GM18909 (cell line): ENCODE measurements at regions not wholly inside any gene's neighbourhood (a gene's known extent, or its start where the extent isn't known, plus 50 kb on each side); places are given as distances from the start of the nearest gene placed in this dataset.
"Not testable (repeated sequence)": the region's sequence is repeated elsewhere in the genome, so short reads cannot be mapped to it uniquely, and the experiment has no call there.

Experiments
- ATAC-seq: cut with Tn5 transposase; IDR thresholded peaks from one replicate; pipeline ENCODE4 v1.9.1; 2021; ENCODE audit warnings: mild to moderate bottlenecking; ENCODE audit not compliant: unreplicated experiment, poor library complexity

DNA sequence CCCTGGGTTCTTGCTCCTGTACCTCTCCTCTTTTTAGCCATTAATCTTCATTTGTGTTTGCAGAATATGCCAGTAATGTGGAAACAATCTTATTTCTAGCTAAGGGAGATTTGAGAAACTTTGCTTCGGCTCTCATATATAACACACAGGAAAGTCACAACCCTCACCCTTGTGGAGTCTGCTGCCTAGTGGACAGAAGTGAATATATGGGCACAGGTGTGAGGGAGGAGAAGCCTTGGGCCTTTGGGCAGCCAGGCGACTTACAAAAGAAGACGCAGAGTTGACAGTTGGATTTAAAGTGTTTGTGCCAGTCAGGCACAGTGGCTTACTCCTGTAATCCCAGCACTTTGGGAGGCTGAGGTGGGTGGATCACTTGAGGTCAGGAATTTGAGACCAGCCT is 181.8 kb upstream of the TBL1XR1 start:
- ATAC-seq: no peak

DNA sequence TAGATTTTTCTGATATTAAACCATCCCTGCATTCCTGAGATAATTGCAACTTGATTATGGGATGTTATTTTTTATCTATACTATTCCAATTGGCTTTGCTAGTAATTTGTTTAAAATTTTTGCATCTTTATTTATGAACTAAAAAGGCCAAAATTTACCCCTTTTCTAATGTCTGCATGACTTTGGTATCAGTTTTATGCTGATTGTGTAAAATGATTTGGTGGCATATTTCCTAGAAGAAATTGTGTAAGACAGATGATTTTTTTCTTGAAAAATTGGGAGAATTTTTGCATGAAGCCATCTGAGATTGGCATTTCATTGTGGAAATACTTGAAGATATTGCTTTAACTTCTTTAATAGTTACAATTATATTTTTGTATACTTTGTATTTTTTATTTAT is 183.8 kb upstream of the TBL1XR1 start:
- no peak for ATAC-seq

DNA sequence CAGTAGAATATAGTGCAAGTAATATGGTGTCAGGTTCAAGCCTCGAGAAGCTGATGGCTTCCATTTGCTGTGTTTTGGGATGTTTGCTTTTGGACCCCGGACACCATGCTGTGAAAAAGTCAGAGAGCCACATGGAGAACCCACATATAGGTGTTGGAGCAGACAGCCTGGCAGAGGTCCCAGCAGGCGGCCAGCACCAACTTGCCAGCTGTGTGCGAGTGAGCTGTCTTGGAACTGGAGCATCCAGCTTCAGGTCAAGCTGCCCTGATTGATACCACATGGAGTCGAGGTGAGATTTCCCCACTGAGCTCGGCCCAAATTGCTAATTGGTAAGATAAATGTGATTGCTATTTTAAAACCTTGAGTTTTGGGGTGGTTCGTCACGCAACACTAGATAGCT is 185.7 kb upstream of the TBL1XR1 start:
- ATAC-seq: no peak

DNA sequence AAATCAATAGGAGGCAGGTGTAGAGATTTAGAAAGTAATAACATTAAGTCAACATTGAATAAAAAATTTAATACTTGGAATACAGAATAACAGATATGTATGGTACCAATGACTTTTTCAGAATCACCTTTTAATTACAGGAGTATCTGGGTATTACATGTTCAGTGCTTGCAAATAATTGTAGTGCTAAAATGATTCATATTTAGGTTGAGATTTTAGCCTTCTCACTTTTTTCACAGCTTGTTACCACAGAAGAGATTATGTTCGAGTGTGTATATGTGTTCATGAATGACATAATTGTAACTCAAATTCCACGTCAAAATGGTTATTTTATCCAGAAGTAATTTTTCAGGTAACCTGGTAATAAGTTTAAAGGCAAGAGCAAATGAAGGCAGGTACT is 187.9 kb upstream of the TBL1XR1 start:
- ATAC-seq: no peak

DNA sequence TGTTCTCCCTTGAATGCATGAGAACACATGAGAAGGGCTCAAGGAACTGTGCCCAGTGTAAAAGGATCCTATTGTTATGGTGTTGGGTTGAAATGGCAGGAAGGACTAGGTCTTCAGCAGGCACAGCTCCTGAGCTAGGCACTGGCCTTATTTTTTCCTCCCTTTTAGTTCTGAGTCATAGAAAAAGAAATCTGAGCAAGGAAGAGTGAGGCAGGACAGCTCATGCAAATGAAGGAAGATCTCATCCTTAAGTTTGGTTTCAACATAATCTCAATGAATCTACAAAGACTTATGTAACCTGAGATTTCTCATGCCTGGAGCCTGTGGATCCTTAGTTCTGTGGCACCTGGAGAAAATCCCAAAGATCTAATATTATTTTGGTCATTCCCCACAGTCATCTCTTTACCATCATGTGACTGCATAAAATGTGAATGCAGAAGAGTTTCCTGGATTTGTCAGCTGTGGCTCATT is 188.6 kb upstream of the TBL1XR1 start:
- ATAC-seq: no peak

DNA sequence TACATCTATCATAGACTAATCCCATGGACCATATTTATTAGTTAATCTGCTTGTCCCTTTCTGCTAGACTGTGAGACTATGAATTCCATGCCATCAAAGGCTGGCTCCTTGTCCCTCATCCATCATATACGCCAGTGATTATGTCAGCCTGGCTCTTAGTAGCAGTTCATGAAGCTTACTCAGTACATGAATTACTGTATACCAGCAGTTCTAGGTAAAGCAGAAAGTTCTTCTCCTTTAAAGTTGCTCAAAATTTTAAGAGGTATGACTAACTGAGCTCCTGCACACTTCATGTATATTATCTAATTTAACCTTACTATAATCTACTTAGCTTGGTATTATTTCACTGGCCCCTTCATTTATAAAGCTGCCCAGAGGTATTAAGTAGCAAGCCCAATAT is 190.9 kb upstream of the TBL1XR1 start:
- no peak for ATAC-seq

DNA sequence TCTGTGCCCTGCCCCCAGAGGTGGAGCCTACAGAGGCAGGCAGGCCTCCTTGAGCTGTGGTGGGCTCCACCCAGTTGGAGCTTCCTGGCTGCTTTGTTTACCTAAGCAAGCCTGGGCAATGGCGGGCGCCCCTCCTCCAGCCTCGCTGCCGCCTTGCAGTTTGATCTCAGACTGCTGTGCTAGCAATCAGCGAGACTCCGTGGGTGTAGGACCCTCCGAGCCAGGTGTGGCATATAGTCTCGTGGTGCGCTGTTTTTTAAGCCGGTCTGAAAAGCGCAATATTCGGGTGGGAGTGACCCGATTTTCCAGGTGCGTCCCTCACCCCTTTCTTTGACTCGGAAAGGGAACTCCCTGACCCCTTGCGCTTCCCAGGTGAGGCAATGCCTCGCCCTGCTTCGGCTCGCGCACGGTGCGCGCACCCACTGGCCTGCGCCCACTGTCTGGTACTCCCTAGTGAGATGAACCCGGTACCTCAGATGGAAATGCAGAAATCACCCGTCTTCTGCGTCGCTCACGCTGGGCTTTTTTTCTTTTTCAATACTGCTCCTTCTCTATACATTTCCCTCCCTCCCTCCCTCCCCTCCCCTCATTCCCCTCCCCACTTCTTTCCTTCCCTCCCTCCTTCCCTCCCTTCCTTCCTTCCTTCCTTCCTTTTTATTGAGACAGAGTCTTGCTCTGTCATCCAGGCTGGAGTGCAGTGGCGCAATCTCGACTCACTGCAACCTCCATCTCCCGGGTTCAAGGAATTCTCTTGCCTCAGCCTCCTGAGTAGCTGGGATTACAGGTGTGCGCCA is 197.1 kb upstream of the TBL1XR1 start:
- not testable (repeated sequence) for ATAC-seq

DNA sequence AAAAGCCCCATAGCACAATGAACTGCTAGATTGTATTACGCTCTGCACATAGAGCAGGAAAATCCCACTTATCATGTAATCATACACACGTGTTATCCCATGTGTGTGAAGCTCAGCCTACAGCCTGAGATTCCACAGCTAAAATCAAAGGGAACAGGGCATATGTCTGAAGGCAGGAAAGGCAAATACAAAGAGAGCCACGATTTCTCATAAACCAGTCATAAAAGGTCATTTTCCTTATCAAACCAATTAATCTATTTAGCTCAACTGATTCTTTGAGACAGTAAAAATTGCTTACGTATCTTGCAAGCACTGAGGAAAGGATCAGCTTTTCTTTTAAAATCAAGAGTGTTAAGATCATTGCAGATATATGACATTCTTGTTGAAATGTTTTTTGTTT is 199.5 kb upstream of the TBL1XR1 start:
- ATAC-seq: no peak

DNA sequence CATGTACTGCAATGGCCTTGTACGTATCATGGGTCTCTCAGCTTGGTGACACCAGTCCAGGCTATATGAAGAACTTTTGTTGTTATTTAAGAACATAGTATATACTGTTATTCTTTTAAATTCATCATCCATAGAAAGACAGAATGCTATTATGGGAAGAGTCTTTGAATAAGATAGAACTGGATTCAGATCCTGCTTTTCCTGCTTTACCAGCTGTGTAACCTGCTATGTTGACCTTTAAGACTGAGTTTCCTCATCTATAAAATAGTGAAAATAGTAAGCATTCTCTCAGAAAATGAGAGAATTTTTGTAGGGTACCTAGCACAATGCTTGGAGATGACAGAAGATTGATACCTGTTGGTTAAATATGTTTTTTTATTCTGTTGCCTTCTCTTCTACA is 204.1 kb upstream of the TBL1XR1 start:
- ATAC-seq: no peak

DNA sequence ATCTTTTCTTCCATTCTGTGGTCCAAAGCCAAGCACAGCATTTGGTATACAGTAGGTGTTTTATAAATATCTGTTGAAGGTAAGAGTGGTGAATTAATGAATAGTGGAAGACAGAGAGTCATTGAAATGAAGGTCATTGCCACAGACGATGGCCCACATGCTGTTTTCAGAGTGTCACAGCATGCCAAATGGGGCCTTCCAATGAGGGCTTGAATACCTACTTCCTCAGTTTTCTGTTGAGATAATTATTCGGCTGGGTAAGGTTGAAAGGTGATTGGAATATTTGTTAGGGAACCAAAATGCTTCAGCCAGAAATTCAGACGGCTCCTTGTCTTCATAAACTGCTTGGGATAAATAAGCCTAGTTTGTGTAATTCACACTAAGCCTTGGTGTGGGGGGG is 205.3 kb upstream of the TBL1XR1 start:
- ATAC-seq: no peak

DNA sequence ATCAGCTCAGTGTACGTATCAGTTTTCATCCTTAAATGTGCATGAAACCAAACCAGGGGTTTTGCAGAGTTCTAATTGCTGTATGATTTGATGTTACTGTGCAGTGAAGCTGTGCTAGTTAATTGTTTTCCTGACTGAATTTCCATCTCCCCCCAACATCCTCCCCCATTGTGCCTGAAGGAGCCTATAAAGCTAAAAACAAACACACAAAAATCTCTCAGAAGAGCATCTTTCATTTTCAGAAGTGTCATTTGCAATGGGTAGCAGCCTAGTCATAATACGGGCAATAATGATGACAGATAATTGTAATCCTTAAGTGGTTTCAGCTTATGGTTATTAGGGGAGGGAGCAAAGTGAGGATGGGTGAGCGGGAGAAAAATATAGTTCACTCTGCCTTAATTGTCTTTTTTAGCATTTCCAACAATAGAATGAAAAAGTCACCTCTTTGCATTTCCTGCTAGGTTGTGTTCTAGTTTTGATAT is 207.9 kb upstream of the TBL1XR1 start:
- ATAC-seq: no peak

DNA sequence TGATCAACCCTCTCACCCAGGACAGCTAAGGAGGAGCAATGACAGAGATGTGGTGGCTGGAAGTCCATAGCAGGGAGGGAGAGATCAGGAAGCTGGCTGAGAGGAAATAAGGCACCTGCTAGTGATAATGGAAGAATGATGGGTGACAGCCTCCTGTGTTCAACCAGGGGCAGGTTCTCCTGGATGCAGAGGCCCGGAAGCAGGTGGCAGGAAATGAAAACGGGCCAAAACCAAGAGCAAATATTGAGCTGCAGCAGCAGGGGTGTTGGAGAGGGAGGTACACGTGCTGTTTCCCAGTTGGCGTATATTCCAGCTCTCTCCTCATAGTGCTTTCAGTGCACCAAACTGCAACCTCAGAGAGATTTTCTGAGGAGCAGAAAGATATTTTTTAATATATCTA is 213.4 kb upstream of the TBL1XR1 start:
- ATAC-seq: no peak

DNA sequence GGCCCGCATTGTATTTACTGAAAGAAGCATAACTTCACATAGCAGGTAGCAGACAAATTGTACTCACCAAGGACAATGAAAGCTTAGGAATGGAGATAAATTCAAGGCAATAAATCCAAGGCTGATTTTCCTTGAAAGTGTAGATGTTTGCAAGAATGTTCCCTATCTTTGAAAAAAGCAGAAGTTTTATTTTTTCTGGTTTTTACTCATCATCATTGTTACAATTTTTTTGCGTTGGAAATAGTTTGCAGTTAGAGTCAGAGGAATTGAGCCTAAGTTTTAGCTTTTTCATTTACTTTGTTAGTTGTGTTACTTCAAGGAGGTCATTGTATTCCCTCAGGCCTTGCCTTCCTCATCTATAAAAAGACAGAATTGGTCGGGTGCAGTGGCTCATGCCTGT is 213.9 kb upstream of the TBL1XR1 start:
- ATAC-seq: no peak

DNA sequence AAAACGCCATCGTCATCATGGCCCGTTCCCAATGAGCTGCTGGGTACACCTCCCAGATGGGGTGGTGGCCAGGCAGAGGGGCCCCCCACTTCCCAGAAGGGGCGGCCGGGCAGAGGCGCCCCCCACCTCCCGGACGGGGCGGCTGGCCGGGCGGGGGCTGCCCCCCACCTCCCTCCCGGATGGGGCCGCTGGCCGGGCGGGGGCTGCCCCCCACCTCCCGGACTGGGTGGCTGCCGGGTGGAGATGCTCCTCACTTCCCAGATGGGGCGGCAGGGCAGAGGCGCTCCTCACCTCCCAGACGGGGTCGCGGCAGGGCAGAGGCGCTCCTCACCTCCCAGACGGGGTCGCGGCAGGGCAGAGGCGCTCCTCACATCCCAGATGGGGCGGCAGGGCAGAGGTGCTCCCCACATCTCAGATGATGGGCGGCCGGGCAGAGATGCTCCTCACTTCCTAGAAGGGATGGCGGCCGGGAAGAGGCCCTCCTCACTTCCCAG is 215.4 kb upstream of the TBL1XR1 start:
- not testable (repeated sequence) for ATAC-seq

DNA sequence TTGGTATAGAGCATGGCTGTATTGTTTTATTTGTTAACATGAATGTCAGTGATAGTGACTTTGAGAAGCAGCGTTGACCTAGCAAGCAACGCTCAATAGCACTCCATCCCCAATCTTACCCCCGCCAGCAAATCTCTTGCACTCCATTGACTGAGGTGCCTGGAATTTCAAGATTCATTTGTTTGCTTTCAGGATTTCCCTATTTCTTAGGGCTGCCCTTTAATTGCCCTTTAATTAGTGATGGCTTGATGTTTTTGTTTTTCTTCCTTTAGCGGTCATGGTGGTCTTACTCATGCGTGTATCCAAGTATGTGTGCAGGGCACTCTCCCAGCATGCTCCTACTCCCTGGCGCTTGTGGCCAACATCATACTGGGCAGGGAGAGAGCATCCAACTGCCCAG is 216.8 kb upstream of the TBL1XR1 start:
- ATAC-seq: no peak

DNA sequence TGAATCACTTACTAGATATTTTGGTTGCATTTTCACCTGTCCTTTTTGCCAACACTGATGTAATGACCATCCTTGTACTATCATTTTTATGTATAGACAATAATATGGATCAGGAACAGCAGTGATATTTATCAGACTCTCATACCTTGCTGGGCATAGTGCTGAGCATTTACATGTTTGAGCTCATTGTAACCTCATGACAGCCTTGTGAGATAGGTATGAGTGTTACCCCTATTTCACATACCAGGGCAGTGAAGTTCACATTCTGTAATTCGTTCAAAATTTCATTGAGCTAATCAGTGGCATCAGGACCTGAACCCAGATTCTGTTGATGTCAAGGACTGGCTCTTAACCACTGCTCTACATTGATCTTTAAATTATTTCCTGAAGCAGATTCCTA is 221.5 kb upstream of the TBL1XR1 start:
- no peak for ATAC-seq

DNA sequence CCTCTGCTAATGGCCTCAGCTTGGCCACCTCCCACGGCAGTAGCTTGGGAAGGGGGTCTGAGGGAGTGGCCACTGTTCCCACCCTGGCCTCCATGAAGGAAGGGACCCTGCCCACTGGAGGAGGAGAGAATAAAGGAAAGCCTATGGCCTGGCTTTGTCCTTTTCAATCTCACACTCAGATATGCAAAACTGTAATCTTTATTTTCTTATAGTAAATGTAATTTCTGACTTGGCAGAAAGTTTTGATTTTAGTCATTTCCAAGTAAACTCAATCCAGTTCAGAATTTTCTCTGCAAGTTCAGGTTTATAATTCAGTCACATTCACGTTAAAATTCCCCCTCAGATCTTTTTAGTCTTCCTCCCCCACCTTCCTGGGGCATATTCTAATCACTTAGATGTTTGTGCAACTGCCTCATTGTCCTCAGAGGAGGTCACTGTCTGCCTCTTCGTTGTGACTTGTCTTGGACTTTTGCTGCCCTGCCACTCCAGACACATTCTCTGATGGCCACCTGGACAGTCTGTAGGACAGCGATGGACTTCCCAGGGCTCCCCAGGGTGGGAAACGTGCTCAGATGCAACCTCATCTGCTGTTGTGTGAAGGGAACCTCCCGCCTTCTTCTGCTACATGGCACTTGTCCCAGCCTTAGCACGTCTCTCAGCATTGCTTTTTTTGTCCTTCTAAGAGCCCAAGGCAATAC is 222.8 kb upstream of the TBL1XR1 start:
- peak; percentile 55 for ATAC-seq

DNA sequence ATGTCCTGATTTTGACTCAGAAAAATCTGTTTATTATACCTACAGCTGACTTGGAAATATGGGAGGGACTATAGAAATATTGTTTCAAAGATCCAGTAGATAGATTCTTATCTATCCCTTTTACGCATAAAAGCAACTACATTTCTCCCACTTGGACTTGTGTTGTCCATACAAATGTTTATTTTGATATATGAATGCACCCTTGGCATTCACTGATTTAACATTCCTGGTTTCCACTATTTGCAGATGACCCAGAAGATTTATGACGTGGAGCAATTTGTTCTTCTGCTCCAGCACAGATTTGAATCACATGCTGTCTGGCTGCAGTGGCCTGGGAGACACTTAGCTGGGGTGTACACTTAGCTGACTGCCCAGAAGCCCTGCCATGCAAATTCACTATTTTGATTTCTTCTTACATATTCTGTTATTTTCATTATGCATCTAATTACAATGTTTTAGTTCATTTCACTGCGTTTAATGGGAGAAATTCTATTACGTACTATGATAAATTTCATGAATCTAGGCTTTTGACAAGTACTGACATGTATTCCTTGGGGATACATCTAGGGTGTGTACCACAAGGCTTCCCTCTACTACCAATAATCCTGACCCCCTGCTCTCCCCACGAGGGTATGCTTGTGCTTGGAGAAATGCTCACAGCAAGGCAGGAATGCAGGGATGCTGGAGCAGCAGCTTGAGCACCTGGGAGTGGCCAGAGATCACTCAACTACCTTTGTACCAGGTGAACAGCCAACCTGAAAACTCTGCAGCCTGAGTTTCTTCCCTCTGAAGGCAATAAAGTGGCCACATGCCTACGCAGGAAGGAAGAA is 223.6 kb upstream of the TBL1XR1 start:
- no peak for ATAC-seq

DNA sequence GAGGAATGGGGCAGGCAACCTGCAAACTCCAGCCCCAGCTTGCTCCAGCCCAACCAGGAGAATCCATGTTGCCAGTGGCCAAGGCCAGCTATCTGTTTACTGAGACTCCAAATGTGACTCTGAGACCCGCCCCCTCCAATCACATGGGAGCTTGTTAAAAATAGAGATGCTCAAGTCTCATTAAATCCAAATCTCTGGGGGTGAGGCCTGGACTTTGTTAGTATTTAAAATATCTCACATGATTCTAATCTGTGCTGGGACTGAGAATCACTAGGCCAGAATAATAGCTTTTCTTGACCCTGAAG is 224.2 kb upstream of the TBL1XR1 start:
- no peak for ATAC-seq

DNA sequence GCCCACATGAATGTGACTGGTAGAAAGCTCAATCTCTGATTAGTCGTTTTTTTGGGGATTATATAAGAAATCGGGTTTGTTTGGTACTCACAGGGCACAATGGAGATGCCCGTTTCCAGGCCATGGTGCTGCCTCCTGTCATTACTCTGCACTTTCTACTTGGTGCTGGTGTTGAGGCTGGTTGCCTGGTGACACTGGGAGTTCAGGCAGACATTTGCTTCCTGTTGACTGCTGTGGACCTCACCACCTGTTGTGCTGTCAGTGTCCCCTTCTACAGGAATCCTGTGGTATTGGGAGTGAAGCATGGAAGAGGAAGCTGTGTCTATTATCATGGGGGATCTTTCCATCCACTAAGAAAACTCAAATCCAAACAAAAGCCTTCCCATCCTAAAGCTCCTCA is 227.2 kb upstream of the TBL1XR1 start:
- ATAC-seq: no peak

DNA sequence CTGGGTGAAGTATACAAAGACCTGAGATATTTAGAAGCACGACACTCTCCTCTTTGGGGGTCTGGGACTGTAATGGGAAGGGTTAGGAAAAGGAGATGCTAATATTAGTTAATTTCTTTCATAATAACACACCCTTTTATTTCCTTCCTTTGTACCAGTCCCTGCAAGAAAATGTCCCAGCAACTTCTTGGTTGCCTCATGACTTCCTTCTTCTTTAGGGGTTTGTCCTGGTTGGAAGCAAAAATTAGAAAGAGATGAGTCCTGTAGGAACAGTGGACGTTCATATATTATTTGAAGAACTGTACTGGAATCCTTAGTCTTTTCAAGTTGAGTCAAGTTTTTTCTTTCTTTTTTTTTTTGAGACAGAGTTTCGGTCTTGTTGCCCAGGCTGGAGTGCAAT is 227.8 kb upstream of the TBL1XR1 start:
- ATAC-seq: no peak
